ENCODE measurements at regions not wholly inside any gene's neighbourhood (a gene's known extent, or its start where the extent isn't known, plus 50 kb on each side); places are given as distances from the start of the nearest gene placed in this dataset.
"Not testable (repeated sequence)": the region's sequence is repeated elsewhere in the genome, so short reads cannot be mapped to it uniquely, and the experiment has no call there.

- ChIA-PET CTCF (no interaction called here), POLR2A (no interaction called here)
- Histone ChIP-seq H3K4me3 (ENCODE audit: low read length) (no peak overlapping the region), H3K27ac (ENCODE audit: low read depth, low read length) (no peak overlapping the region), H3K4me1 (ENCODE audit: control insufficient read depth in 2 of 2, insufficient read depth in 2 of 2, low read length in 2 of 2) (no peaks in the 10 kb centered on the region), H3K36me3 (ENCODE audit: control insufficient read depth in 2 of 3, insufficient read depth in 3 of 3, low read length in 3 of 3) (no peaks in the 10 kb centered on the region), H3K27me3 (ENCODE audit: control insufficient read depth in 2 of 2, insufficient read depth in 2 of 2, low read length in 2 of 2) (no peaks in the 10 kb centered on the region), H3K9me3 (ENCODE audit: control insufficient read depth in 2 of 3, low read length in 3 of 3) (peaks cover 0 to 4% (median 0%) of the 10 kb centered on the region in 3 experiments)
- ATAC-seq (no peak), DNase-seq (no peak)
- peaks cover 1 to 18% (median 10%) of the 10 kb centered on the region in 11 donors for H3K9me3 Mint-ChIP-seq
- intact Hi-C loops (cut with micrococcal nuclease), result no loop called here
- H3K27me3 Mint-ChIP-seq, result no peaks in the 10 kb centered on the region
- H3K36me3 Mint-ChIP-seq, result no peaks in the 10 kb centered on the region
- no peak overlapping the region for H3K4me3 Mint-ChIP-seq
- H3K27ac Mint-ChIP-seq, result no peak overlapping the region
- no peaks in the 10 kb centered on the region for H3K4me1 Mint-ChIP-seq
Measured at GRCh38 chr4:97305351-97305750, 837.9 kb downstream of the STPG2 start.

GRCh38 chr4:97309121-97309520 lies 834.2 kb downstream of the STPG2 start:
- Mint-ChIP-seq H3K27me3 (no peaks in the 10 kb centered on the region), H3K36me3 (no peaks in the 10 kb centered on the region), H3K9me3 (peaks cover 0 to 15% (median 2%) of the 10 kb centered on the region in 11 donors), H3K4me1 (no peaks in the 10 kb centered on the region), H3K27ac (no peak overlapping the region), H3K4me3 (no peak overlapping the region)
- H3K27ac ChIP-seq (ENCODE audit: low read depth, low read length), result no peak overlapping the region
- no peak overlapping the region for H3K4me3 ChIP-seq (ENCODE audit: low read length)
- ChIA-PET POLR2A (no interaction called here), CTCF (no interaction called here)
- intact Hi-C loops (cut with micrococcal nuclease), result no loop called here
- no peaks in the 10 kb centered on the region for H3K9me3 ChIP-seq (ENCODE audit: control insufficient read depth in 2 of 3, low read length in 3 of 3)
- ATAC-seq (no peak), DNase-seq (no peak)
- no peaks in the 10 kb centered on the region for H3K27me3 ChIP-seq (ENCODE audit: control insufficient read depth in 2 of 2, insufficient read depth in 2 of 2, low read length in 2 of 2)
- H3K4me1 ChIP-seq (ENCODE audit: control insufficient read depth in 2 of 2, insufficient read depth in 2 of 2, low read length in 2 of 2), result no peaks in the 10 kb centered on the region
- no peaks in the 10 kb centered on the region for H3K36me3 ChIP-seq (ENCODE audit: control insufficient read depth in 2 of 3, insufficient read depth in 3 of 3, low read length in 3 of 3)

GRCh38 chr4:97317201-97317600 lies 826.1 kb downstream of the STPG2 start:
- Mint-ChIP-seq H3K36me3 (no peaks in the 10 kb centered on the region), H3K4me1 (no peaks in the 10 kb centered on the region), H3K27ac (no peak overlapping the region), H3K4me3 (no peak overlapping the region), H3K9me3 (peaks cover 0 to 17% (median 3%) of the 10 kb centered on the region in 11 donors), H3K27me3 (no peaks in the 10 kb centered on the region)
- ATAC-seq, result no peak
- ChIA-PET POLR2A (no interaction called here), CTCF (interaction anchor here (0.7 kb wide), 1 partner anchor 707 kb away, joined by 3 read pairs; no protein-coding TSS in a partner anchor)
- DNase-seq, result no peak
- Histone ChIP-seq H3K4me1 (ENCODE audit: control insufficient read depth in 2 of 2, insufficient read depth in 2 of 2, low read length in 2 of 2) (no peaks in the 10 kb centered on the region), H3K27ac (ENCODE audit: low read depth, low read length) (no peak overlapping the region), H3K9me3 (ENCODE audit: control insufficient read depth in 2 of 3, low read length in 3 of 3) (no peaks in the 10 kb centered on the region), H3K36me3 (ENCODE audit: control insufficient read depth in 2 of 3, insufficient read depth in 3 of 3, low read length in 3 of 3) (no peaks in the 10 kb centered on the region), H3K27me3 (ENCODE audit: control insufficient read depth in 2 of 2, insufficient read depth in 2 of 2, low read length in 2 of 2) (no peaks in the 10 kb centered on the region), H3K4me3 (ENCODE audit: low read length) (no peak overlapping the region)
- intact Hi-C loops (cut with micrococcal nuclease), result no loop called here

- no peaks in the 10 kb centered on the region for H3K9me3 ChIP-seq (ENCODE audit: control insufficient read depth in 2 of 3, low read length in 3 of 3)
- no peaks in the 10 kb centered on the region for H3K4me1 Mint-ChIP-seq
- no peaks in the 10 kb centered on the region for H3K27me3 Mint-ChIP-seq
- no peaks in the 10 kb centered on the region for H3K36me3 ChIP-seq (ENCODE audit: control insufficient read depth in 2 of 3, insufficient read depth in 3 of 3, low read length in 3 of 3)
- H3K36me3 Mint-ChIP-seq, result no peaks in the 10 kb centered on the region
- ATAC-seq (no peak), DNase-seq (no peak)
- ChIA-PET CTCF (interaction anchor here (0.7 kb wide), 1 partner anchor 707 kb away, joined by 3 read pairs; no protein-coding TSS in a partner anchor), POLR2A (no interaction called here)
- no peak overlapping the region for H3K27ac Mint-ChIP-seq
- H3K27ac ChIP-seq (ENCODE audit: low read depth, low read length), result no peak overlapping the region
- H3K9me3 Mint-ChIP-seq, result peaks cover 0 to 21% (median 3%) of the 10 kb centered on the region in 11 donors
- no peak overlapping the region for H3K4me3 Mint-ChIP-seq
- H3K4me3 ChIP-seq (ENCODE audit: low read length), result no peak overlapping the region
- H3K27me3 ChIP-seq (ENCODE audit: control insufficient read depth in 2 of 2, insufficient read depth in 2 of 2, low read length in 2 of 2), result no peaks in the 10 kb centered on the region
- H3K4me1 ChIP-seq (ENCODE audit: control insufficient read depth in 2 of 2, insufficient read depth in 2 of 2, low read length in 2 of 2), result no peaks in the 10 kb centered on the region
- intact Hi-C loops (cut with micrococcal nuclease), result no loop called here
Measured at GRCh38 chr4:97317671-97318070, 825.6 kb downstream of the STPG2 start.

- H3K27me3 Mint-ChIP-seq; CTCF ChIA-PET; H3K4me1 Mint-ChIP-seq; H3K27ac ChIP-seq (ENCODE audit: low read depth, low read length); H3K4me3 Mint-ChIP-seq; H3K36me3 Mint-ChIP-seq; H3K4me1 ChIP-seq (ENCODE audit: control insufficient read depth in 2 of 2, insufficient read depth in 2 of 2, low read length in 2 of 2); H3K27me3 ChIP-seq (ENCODE audit: control insufficient read depth in 2 of 2, insufficient read depth in 2 of 2, low read length in 2 of 2); H3K36me3 ChIP-seq (ENCODE audit: control insufficient read depth in 2 of 3, insufficient read depth in 3 of 3, low read length in 3 of 3); H3K9me3 ChIP-seq (ENCODE audit: control insufficient read depth in 2 of 3, low read length in 3 of 3); intact Hi-C loops (cut with micrococcal nuclease); H3K27ac Mint-ChIP-seq; H3K4me3 ChIP-seq (ENCODE audit: low read length); ATAC-seq; DNase-seq; POLR2A ChIA-PET: not testable (repeated sequence)
- peaks cover 0 to 41% (median 8%) of the 10 kb centered on the region in 11 donors for H3K9me3 Mint-ChIP-seq
Measured at GRCh38 chr4:97325751-97326150, 817.5 kb downstream of the STPG2 start.

- Histone ChIP-seq H3K4me3 (ENCODE audit: low read length) (no peak overlapping the region), H3K9me3 (ENCODE audit: control insufficient read depth in 2 of 3, low read length in 3 of 3) (no peaks in the 10 kb centered on the region), H3K36me3 (ENCODE audit: control insufficient read depth in 2 of 3, insufficient read depth in 3 of 3, low read length in 3 of 3) (no peaks in the 10 kb centered on the region), H3K27ac (ENCODE audit: low read depth, low read length) (no peak overlapping the region), H3K27me3 (ENCODE audit: control insufficient read depth in 2 of 2, insufficient read depth in 2 of 2, low read length in 2 of 2) (no peaks in the 10 kb centered on the region), H3K4me1 (ENCODE audit: control insufficient read depth in 2 of 2, insufficient read depth in 2 of 2, low read length in 2 of 2) (no peaks in the 10 kb centered on the region)
- Mint-ChIP-seq H3K27me3 (no peaks in the 10 kb centered on the region), H3K36me3 (no peaks in the 10 kb centered on the region), H3K4me3 (no peak overlapping the region), H3K4me1 (no peaks in the 10 kb centered on the region), H3K9me3 (peaks cover under 1 to 21% (median 4%) of the 10 kb centered on the region in 11 donors), H3K27ac (no peak overlapping the region)
- ATAC-seq, result no peak
- intact Hi-C loops (cut with micrococcal nuclease), result no loop called here
- DNase-seq, result no peak
- ChIA-PET POLR2A (no interaction called here), CTCF (no interaction called here)
Measured at GRCh38 chr4:97330917-97331316, 812.4 kb downstream of the STPG2 start.

GRCh38 chr4:97334348-97334747 lies 808.9 kb downstream of the STPG2 start:
- Mint-ChIP-seq H3K27ac (no peak overlapping the region), H3K4me3 (no peak overlapping the region), H3K4me1 (no peaks in the 10 kb centered on the region), H3K9me3 (peaks cover 7 to 35% (median 17%) of the 10 kb centered on the region in 11 donors), H3K36me3 (peaks cover 0 to 5% (median 0%) of the 10 kb centered on the region in 5 donors), H3K27me3 (no peaks in the 10 kb centered on the region)
- Histone ChIP-seq H3K4me3 (ENCODE audit: low read length) (no peak overlapping the region), H3K9me3 (ENCODE audit: control insufficient read depth in 2 of 3, low read length in 3 of 3) (no peaks in the 10 kb centered on the region), H3K27me3 (ENCODE audit: control insufficient read depth in 2 of 2, insufficient read depth in 2 of 2, low read length in 2 of 2) (no peaks in the 10 kb centered on the region), H3K4me1 (ENCODE audit: control insufficient read depth in 2 of 2, insufficient read depth in 2 of 2, low read length in 2 of 2) (no peaks in the 10 kb centered on the region), H3K36me3 (ENCODE audit: control insufficient read depth in 2 of 3, insufficient read depth in 3 of 3, low read length in 3 of 3) (no peaks in the 10 kb centered on the region), H3K27ac (ENCODE audit: low read depth, low read length) (no peak overlapping the region)
- ChIA-PET CTCF (no interaction called here), POLR2A (no interaction called here)
- ATAC-seq (no peak), DNase-seq (no peak)
- intact Hi-C loops (cut with micrococcal nuclease), result no loop called here

All from naive thymus-derived CD4-positive, alpha-beta T cell (primary cell).